ENCODE measurements at regions not wholly inside any gene's neighbourhood (a gene's known extent, or its start where the extent isn't known, plus 50 kb on each side); places are given as distances from the start of the nearest gene placed in this dataset.

DNA sequence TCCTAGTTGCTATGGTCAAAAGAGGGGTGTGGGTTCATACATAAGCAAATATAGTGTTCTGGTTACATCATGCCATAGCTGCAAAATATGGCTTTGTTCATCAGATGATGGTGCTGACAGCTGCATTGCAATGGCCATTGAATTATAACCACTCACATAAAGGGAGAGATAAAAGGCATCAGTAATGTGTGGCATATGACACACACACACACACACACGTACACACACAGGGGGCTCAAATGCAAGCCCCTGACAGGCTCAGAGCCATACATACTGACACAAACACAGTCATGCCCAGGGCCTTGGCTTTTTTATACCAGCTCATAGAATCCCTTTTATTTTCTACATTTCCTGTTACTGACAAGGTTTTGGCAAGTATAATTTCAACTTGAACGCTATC lies 698.9 kb downstream of the BCL11B start:
- no peak for DNase-seq (ENCODE audit: low spot score)

DNA sequence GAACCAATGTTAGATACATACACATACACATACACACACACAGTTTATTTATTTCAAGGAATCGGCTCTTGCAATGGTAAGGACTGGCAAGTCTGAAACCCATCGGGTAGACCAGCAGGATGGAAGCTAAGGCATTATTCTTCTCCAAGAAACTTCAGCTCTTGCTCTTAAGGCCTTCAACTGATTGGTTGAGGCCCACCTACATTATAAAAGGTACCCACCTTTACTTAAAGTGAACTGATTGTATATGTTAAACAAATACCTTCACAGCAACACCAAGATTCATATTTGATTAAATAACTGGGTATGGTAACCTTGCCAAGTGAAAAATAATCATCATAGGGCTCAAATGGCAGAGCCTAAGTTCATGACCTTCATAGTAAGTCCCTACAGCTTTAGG lies 695.5 kb downstream of the BCL11B start:
- DNase-seq (ENCODE audit: low spot score): no peak

DNA sequence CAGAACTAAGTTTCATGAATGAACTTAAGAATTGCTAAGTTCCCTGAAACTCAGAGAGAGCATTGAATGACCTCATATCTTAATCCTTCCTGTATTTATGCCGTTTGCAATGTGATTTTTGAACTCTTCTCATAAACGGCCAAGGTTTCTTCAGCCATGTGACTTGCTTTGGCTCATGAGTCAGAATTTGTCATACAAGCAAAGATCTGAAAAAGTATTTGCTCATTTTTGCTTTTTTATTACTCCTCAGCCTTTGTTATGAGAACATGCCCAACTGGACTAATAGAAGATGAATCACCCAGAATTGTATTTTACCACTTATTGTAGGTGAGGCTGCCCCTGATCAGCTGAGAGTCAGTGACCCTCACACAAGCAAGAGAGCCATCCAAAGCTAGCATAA lies 693.8 kb downstream of the BCL11B start:
- DNase-seq (ENCODE audit: low spot score): peak; percentile 20

DNA sequence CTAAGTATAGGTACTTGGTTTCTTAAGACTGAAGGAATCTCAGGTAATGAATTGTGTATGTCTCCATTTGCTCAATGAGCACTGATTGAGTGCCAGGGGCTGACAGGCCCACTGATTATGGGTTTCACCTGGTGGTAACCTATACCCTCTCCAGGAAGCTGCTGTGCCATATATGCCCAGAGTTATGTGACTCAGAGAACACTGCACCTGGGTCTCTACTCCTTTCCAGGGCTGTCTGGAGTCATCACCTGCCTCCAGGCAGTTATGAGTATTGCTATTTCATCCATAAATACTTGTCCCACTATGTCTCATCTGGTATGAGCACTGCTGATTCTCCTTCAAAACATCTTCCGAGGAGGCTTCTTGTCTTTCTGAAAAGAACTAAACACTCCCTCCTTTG lies 692.9 kb downstream of the BCL11B start:
- DNase-seq (ENCODE audit: low spot score): no peak

DNA sequence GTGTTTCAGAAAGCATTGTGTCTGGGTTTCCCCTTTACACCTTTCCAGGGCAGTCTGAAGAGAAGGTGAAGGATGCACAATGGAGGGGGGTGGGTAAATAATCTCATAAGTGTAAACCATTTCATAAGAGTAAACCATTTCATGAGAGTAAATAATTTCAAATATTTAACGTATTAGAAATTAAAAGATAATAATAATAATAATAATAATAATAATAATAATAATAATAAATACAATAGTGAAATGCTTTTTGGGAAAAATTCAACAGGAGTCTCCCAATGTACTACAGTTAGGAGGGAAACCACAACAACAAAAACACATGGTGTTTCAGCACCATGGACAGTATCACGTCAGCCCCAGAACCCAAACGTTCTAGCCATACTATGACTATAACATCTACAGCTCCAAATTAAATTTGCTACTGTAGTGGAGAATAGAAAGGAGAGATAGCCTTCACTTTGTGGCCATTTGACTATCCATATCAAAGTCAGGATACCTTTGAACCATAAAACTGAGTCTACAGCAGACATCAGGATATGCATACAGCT lies 691.8 kb downstream of the BCL11B start:
- DNase-seq (ENCODE audit: low spot score): peak; percentile 5

DNA sequence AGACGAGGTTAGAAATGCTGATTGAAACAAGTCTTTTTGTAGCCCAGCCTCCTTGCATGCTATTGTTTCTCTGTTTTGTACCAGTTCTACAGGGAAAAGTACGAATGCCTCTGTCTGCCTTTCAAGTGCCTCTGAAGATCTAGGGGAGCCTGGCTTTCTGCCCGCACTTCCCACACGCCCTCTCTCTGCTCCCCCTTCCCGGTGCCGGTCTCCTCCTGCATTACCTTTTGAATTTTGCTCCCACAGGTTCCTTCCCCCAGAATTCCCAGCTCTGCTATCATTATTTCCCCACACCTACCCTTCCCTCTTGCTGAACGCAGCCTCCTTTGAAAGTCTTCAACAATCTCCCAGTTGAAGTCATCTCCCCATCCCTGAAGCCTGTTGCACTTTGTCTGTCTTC lies 689.7 kb downstream of the BCL11B start:
- no peak for DNase-seq (ENCODE audit: low spot score)

DNA sequence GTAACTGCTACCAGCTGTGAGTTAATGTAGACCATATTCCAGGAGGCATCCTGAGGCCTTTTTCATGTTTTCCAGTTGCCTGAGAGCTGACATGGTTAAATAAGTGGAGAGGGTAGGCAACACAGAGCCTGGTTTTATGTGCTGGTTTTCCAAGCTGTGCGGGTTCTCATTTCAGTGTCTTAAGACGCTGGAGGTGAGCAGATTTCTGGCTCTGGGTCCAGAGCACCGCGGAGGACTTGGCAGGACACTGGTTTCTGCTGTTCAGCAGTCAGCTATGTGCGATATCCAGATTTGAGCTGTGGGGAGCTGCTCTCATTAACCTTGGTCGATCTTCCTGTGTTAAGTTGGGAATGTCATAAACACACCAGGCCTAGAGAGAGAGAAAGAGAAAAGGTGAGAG lies 680.8 kb downstream of the BCL11B start:
- no peak for DNase-seq (ENCODE audit: low spot score)

DNA sequence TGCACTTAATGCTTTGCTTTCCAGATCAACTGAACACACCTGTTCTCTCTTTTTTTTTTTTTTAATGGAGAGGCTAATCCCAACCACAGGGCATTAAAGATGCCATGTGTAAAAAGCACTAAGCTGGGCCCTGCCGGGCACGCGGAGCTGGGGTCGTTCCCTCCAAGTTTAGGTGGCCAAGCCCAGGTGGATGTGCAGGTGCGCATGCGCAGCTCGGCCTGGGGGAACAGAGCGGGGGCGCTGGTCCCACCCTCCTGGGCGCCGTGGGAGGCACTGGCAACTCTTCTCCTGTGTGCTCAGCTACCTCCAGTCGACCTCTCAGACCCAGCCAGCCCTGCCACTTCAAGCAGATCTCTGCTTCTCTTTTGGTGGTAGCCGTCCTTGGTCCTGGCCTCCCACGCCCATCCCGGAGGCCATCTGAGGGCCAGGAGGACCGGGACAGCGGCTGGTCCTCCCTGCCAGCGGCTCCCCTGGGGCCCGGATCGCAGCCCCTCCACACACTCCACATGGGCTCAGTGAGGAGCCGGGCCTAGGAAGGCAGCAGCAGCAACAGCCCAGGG lies 679.3 kb downstream of the BCL11B start:
- DNase-seq (ENCODE audit: low spot score): no peak

DNA sequence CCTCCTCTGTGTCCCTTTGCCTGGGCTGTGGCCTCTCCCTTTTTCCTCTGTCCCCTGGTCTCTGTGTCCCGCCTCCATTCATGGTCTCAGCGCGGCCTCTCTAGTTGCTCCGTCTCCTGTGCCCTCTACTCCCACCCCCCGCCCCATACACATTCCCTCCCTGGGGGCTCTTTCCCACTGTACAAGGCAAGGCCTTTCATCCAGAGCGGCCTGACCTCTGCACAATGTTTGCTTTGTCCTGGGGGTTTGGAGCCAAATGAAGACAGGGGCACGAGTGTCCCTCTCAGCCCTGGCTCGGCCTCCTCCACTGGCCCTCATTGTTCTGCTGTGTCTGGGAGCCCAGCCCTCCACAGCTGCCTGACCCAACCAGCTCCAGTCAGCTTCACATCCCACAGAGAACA lies 678.6 kb downstream of the BCL11B start:
- no peak for DNase-seq (ENCODE audit: low spot score)

DNA sequence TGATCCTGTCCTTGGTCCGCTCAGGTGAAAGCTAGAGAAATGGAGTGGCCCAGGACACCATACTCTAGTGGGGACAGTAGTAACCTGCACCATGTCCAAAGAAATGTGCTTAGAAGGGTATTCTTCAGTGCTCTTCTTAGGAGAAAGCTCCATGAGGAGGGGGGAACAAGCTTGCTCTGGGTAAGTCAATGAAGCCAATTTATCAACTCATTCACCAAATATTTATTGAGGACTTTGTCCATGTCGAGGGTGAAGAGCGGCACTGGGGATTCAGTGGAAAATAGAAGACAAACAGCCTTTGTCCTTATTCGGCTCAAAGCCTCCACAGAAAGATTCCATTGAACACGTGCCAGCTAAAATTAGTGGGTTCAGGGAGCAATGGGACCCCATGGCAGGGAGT lies 677.8 kb downstream of the BCL11B start:
- DNase-seq (ENCODE audit: low spot score): no peak

DNA sequence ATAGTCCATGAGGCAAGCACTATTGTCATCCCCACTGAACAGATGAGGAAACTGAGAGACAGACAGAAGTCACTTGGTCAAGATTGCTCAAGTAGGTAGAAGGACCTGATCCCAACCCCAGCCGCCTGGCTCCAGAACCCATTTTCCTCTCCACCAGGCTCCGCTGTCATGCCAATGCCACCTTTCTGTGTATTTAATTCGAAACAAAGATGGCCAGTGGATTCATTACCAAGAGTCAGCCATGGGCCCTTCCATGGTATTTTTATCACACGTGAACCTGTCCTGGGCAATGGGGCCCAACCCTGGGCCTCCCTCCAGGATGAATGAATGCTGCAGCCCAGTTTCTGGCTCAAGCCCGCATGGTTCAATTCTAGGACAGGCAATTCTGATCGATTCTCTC lies 673.4 kb downstream of the BCL11B start:
- no peak for DNase-seq (ENCODE audit: low spot score)

DNA sequence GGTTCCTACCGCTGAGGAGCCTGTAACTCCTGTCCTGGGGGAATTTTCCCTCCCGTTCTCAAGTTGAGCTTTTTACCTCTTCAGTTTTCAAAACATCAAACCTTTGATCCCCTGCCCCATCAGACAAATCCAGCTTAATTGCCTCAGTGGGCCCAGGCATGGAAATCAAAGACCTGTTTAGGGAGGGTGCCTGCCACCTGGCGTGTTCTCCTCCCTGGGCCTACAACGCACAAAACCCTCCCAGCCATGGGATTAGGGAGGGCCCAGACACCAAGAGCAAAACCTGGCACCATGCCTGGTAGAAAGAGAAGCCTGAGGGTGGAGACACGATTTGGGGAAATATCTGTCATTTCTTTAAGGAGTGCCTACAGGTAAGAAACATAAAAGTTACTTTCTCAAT lies 672.9 kb downstream of the BCL11B start:
- DNase-seq (ENCODE audit: low spot score): no peak

DNA sequence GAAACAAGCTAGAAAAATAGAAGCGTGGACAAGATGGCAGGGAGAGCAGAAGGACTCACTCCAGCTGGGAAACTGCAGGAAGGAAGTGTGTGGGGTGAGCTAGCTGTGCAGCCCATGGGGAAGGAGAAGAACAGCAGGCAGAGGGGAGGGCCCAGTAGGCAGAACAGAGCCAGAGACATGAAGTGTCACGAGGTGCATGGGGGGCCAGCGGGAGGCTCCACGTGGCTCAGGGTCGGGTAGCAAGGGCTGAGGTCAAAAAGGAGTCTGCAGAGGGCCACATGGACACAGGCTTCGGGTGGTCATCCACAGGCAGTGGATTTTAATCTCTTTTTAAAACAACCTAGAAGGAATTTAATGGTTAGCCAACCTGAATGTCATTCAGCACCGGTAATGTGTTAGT lies 669.0 kb downstream of the BCL11B start:
- DNase-seq (ENCODE audit: low spot score): no peak

DNA sequence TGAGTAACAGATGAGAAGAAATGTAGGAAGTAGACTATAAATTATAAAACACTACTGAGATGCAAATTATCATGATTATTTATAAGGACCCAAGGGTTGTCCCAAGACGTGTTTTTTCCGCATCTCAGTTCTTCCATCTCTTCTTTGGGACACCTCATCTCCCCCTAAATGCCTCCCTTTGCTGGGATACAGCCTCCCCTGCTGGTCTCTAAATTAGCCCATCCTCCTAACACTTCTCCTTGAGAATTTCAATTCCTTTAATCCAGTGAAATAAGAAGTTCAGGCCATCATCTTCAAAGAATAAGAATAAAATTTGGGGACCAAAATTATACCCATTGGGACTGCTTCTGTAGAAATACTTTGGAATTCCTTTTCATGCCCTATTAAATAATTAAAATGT lies 667.0 kb downstream of the BCL11B start:
- no peak for DNase-seq (ENCODE audit: low spot score)

DNA sequence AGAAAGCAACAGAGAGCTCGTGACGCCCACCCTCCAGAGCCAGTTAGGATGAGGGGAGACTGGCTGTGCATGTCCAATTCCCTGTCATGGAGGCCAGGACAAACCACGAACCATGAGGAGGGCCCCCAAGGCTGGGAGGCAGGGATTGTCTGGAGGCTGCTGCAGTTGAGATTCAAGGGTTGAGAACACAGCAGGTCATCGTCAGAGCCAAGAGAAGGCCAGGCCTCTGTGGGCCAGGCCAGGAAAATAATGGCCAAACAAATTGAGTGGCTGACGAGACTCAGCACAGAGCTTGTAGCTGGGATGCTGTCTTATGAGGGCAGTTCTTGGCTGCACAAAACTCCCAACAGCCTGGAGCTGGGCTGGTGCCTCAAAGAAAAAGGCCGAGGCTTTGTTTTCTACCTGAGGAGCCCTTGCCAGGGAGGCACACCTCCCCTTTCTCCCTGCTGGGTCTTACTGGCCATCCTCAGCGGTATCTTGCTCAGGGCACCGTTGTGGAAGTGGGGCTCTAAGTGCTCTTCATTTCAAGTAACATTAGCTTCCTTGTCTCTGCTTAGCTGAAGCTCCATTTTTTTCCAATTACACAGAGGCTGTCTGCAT lies 665.9 kb downstream of the BCL11B start:
- no peak for DNase-seq (ENCODE audit: low spot score)

DNA sequence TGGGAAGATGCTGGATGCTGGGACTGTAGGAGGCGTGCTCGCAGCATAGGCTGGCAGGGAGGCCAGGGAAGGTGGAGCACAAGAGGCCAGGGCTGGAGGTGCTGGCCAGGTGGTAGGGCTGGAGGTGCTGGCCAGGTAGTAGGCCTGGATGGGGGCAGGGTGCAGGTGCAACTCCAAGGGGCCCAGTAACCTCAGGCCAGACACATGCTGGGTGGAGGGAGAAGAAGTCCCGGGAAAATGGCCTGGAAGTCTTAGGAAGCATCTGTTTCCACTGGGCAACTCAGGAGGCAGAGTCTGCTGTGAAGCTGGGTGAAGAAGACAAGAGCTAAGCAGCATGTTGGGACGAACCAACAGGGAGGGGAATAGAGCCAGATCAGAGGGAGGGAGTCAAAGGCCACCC lies 665.2 kb downstream of the BCL11B start:
- DNase-seq (ENCODE audit: low spot score): no peak

DNA sequence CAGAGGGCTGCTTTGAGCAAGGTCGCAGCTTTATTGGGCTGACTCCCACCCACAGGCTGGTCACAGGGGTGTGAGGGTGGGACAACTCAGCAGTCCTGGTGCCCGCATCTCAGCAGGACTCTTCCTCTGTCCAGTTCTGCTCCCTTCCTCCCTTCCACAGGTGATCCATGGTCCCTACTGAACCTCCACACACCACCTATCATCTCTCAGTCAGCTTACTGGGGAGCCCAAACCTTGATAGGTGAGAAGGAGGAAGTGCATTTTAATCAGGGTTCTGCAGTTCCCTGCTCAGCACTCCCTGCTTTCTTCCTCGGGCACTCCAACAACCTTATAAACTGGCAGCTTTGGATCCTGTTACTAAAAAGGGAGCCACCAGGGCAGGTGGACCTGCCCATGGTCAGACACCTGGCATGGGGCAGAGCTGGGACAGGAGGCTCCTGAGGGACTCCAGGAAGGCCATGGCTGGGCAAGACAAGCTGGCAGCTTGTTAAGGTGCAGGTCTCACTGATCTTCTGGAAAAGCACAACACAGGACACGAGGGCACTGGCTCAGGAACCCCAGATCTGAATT lies 664.6 kb downstream of the BCL11B start:
- no peak for DNase-seq (ENCODE audit: low spot score)

DNA sequence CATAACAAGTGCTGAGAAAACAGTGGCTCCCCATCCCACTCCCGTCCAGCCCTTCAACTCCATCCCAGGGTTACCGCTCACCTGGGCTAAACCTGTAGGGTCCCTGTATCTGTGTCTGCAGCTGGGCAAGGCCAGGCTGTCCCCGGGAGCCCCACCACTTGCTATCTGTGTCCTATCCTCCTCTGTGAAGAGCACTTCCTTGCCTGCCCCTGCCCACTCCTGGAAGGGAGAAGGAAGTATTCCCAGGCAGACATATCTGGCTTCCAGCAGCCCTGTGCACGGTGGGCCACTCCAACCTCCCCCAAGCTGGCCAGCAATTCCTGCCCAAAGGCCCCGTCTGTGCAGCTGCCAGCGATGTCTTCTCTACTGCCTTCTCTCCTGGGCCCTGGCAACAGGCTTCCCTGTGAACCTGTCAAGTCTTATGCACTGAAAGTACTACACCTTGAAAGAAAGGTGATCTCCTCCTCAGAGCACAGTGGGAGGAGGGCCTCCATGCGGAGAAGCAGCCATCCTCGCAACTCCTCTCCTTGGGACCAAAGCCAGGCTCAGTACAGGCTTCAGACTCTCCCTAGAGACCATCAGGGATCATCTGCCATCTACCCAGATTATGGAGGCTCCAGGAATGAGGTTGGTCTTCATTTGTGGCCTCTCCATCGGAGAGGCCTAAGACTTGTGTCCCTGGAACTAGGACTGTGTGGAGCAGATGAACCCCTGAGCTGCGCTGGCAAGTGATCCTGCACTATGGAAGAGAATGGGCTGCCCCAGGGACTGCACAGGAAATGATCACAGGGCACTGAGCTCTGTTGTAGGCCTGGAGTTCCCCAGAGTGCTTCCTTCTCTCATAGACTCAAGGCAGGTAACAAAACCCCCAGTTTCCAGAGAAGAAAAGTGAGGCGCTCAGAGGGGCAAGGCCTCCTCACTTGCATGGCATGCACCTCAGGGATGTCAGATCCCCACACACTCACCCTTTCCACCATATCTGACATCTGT lies 663.6 kb downstream of the BCL11B start:
- DNase-seq (ENCODE audit: low spot score): no peak

DNA sequence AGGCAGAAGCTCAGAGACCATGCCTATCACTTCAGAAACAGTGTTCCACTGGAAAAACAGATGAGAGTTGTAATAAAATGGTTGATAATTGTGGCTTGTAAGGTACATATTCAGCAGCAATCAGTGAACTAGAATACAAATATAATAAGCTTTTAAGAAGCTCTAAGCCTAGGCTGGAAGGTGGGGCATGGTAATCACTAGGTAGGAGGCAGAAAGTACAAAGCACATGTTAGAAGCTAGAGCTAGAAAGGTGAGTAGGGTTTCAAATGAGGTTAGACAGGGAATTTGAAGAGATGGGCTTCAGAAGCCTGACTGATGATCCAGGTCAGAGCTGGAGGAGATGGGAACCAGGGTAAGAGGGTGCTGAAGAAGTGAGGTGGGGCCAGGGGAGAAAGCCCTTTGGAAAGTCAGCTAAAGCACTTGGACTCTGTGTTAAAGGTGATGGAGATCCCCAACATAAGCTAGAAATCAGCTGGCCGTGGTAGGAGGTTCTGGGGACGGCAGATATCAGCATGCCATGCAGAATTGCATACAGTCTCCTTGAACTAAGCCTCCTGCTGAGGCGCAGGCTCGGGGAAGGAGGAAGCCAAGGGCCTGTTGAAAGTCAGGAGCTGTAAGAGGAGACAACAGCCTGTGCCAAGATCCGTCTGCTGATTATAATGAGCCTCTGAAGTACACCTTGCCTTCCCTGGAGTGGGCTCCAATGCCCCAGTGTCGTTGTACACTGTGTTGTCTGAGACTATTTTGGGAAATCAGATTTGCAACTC lies 659.4 kb downstream of the BCL11B start:
- DNase-seq (ENCODE audit: low spot score): no peak

DNA sequence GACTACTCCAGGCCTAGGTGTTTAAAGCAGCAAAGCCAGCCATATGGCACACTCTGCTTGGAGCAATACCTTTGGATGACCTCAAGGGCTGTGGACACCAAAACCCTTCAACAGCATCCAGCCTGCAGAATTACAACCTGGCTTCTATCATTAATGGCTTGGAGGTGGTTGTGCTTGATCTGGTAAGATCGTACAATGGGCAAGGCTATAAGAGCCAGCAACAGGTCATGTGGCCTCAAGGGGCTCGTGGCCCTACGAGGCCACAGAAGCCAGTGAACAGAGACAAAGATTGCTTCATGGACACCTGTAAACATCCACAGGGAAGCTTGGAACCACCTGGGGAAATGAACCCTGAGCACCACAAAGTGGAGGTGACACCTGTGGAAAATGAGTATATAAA lies 657.3 kb downstream of the BCL11B start:
- DNase-seq (ENCODE audit: low spot score): no peak

DNA sequence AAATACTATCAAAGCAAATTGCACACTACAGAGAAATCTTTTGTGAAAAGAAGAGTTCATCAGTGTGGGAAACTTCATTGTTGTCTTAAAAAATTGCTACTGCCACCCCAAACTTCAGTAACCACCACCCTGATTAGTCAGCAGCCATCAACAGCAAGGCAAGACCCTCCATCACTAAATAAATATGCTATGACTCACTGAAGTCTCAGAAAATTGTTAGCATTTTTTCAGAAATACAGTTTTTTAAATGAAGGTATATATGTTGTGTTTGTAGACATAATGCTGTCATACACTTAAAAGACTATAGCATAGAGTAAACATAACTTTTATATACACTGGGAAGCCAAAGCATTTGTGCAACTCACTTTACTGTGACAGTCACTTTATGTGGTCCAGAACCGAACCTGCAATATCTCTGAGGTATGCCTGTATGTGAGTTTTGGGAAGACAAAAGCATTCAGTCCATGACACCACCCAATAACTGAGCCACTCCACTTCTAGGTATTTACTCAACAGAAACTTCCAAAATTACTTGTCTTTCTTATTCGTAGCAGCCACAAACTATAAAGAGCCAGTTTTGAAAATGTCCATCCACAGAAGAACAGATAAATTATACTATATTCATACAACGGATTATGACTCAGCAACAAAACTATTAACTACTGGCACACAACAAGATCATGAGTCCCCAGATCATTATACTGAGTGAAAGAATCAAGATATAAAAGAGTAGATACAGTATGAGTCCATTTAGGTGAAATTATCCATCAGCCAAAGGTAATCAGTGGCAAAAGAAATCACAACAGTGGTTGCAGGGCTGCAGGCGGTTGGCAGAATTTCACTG lies 649.6 kb downstream of the BCL11B start:
- DNase-seq (ENCODE audit: low spot score): no peak

Measured in AG08395 (cell line).